A549 (cell line): ENCODE measurements at regions not wholly inside any gene's neighbourhood (a gene's known extent, or its start where the extent isn't known, plus 50 kb on each side); places are given as distances from the start of the nearest gene placed in this dataset.

ENCODE experiments used
- ESRRA ChIP-seq: fragments of 150-350 bp; IDR thresholded peaks from 2 replicates; pipeline ENCODE4 v1.6.1; 2014; ENCODE audit warnings: mild to moderate bottlenecking, low read length, borderline replicate concordance
- RAD21 ChIP-seq, 2 experiments: fragments of >200 bp in 1 of 2; sonication (Bioruptor Twin) in 1 of 2; formaldehyde crosslinking in 1 of 2; IDR thresholded peaks in 1 of 2; conservative IDR thresholded peaks in 1 of 2; 2 replicates in 1 of 2; 3 replicates in 1 of 2; pipeline ENCODE4 v1.6.1; 2012 to 2018; ENCODE audit warnings: inconsistent platforms in 1 of 2
- TF ChIP-seq, protein P1 (sequence below): IDR thresholded peaks from 2 replicates; pipeline ENCODE4 v1.6.1; 2012

DNA sequence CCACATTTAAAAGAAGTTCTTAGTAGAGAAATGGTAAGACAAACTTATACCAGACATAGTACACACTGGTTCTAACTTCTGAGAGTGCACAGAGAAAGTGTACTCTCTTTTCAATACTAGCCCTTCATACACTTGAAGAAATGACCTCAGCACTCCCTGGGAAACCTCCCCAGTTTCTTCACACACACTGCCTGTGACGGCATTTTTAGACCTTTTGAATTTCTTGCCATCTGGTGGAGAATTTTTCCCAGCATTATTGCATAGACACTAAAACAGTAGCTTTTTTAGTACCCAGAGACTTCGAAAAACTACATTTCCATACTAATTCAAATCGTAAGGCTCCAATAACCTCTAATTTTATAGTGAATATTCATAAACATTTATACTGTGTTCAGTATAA is 341.6 kb upstream of the MAOA start:
- TF ChIP-seq ESRRA (no peak), RAD21 (conservative IDR thresholded peaks at IDR 0.05 in 1 of 2, IDR thresholded peaks at IDR 0.05 in 1 of 2) (no peak)
- TF ChIP-seq, protein P1, sequence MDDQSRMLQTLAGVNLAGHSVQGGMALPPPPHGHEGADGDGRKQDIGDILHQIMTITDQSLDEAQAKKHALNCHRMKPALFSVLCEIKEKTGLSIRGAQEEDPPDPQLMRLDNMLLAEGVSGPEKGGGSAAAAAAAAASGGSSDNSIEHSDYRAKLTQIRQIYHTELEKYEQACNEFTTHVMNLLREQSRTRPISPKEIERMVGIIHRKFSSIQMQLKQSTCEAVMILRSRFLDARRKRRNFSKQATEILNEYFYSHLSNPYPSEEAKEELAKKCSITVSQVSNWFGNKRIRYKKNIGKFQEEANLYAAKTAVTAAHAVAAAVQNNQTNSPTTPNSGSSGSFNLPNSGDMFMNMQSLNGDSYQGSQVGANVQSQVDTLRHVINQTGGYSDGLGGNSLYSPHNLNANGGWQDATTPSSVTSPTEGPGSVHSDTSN, result no peak
